HEK293 (cell line): ENCODE measurements at regions not wholly inside any gene's neighbourhood (a gene's known extent, or its start where the extent isn't known, plus 50 kb on each side); places are given as distances from the start of the nearest gene placed in this dataset.

ENCODE experiments used
- SP2 ChIP-seq: fragments of 450-650 bp; formaldehyde crosslinking; IDR thresholded peaks from 2 replicates; pipeline ENCODE4 v1.5.1; 2016; ENCODE audit warnings: missing biosample characterization, missing genetic modification characterization
- WT1 ChIP-seq: fragments of 450-650 bp; formaldehyde crosslinking; IDR thresholded peaks from 2 replicates; pipeline ENCODE4 v1.5.1; 2016; ENCODE audit warnings: missing biosample characterization, missing genetic modification characterization
- ZNF501 ChIP-seq: fragments of 450-650 bp; formaldehyde crosslinking; IDR thresholded peaks from 2 replicates; pipeline ENCODE4 v1.5.1; 2016; ENCODE audit warnings: missing biosample characterization, missing genetic modification characterization
- TF ChIP-seq, protein P1 (sequence below): fragments of 450-650 bp; formaldehyde crosslinking; IDR thresholded peaks from 2 replicates; pipeline ENCODE4 v1.5.1; 2016; ENCODE audit warnings: missing biosample characterization, missing genetic modification characterization
- TF ChIP-seq, protein P2 (sequence below): fragments of 450-650 bp; formaldehyde crosslinking; IDR thresholded peaks from 2 replicates; pipeline ENCODE4 v1.5.1; 2017; ENCODE audit warnings: missing biosample characterization, missing genetic modification characterization
- TF ChIP-seq, protein P3 (sequence below): fragments of 450-650 bp; formaldehyde crosslinking; IDR thresholded peaks from 2 replicates; pipeline ENCODE4 v1.5.1; 2016; ENCODE audit warnings: missing biosample characterization, missing genetic modification characterization
- TF ChIP-seq, protein P4 (sequence below): fragments of 450-650 bp; formaldehyde crosslinking; IDR thresholded peaks from 2 replicates; pipeline ENCODE4 v1.5.1; 2016; ENCODE audit warnings: missing biosample characterization, missing genetic modification characterization, low read depth

DNA sequence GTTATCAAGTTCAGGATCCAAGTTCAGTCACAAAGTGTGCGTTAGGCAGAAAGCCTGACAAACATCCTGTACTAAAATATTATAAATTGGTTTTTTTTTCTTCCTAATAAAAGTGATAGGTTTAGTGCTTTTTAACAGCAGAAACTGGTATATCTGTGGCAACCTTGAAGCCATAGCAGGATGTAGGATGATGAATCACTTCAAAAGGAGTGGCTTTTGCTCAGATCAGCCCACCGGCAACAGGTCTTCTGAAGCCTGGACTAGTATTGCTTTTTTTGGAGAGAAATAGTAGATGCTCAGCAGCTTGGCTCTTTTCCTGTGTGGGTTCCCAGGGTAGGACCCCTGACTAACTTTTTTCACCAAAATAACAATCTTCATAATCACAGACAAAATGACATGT is 190.8 kb downstream of the EPM2A start:
- TF ChIP-seq, protein P1, sequence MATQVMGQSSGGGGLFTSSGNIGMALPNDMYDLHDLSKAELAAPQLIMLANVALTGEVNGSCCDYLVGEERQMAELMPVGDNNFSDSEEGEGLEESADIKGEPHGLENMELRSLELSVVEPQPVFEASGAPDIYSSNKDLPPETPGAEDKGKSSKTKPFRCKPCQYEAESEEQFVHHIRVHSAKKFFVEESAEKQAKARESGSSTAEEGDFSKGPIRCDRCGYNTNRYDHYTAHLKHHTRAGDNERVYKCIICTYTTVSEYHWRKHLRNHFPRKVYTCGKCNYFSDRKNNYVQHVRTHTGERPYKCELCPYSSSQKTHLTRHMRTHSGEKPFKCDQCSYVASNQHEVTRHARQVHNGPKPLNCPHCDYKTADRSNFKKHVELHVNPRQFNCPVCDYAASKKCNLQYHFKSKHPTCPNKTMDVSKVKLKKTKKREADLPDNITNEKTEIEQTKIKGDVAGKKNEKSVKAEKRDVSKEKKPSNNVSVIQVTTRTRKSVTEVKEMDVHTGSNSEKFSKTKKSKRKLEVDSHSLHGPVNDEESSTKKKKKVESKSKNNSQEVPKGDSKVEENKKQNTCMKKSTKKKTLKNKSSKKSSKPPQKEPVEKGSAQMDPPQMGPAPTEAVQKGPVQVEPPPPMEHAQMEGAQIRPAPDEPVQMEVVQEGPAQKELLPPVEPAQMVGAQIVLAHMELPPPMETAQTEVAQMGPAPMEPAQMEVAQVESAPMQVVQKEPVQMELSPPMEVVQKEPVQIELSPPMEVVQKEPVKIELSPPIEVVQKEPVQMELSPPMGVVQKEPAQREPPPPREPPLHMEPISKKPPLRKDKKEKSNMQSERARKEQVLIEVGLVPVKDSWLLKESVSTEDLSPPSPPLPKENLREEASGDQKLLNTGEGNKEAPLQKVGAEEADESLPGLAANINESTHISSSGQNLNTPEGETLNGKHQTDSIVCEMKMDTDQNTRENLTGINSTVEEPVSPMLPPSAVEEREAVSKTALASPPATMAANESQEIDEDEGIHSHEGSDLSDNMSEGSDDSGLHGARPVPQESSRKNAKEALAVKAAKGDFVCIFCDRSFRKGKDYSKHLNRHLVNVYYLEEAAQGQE (tag by site-specific recombination), result no peak
- TF ChIP-seq, protein P2, sequence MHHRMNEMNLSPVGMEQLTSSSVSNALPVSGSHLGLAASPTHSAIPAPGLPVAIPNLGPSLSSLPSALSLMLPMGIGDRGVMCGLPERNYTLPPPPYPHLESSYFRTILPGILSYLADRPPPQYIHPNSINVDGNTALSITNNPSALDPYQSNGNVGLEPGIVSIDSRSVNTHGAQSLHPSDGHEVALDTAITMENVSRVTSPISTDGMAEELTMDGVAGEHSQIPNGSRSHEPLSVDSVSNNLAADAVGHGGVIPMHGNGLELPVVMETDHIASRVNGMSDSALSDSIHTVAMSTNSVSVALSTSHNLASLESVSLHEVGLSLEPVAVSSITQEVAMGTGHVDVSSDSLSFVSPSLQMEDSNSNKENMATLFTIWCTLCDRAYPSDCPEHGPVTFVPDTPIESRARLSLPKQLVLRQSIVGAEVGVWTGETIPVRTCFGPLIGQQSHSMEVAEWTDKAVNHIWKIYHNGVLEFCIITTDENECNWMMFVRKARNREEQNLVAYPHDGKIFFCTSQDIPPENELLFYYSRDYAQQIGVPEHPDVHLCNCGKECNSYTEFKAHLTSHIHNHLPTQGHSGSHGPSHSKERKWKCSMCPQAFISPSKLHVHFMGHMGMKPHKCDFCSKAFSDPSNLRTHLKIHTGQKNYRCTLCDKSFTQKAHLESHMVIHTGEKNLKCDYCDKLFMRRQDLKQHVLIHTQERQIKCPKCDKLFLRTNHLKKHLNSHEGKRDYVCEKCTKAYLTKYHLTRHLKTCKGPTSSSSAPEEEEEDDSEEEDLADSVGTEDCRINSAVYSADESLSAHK (tag by site-specific recombination), result no peak
- TF ChIP-seq WT1 (tag by site-specific recombination) (no peak), ZNF501 (no peak), SP2 (tag by site-specific recombination) (no peak)
- TF ChIP-seq, protein P3, sequence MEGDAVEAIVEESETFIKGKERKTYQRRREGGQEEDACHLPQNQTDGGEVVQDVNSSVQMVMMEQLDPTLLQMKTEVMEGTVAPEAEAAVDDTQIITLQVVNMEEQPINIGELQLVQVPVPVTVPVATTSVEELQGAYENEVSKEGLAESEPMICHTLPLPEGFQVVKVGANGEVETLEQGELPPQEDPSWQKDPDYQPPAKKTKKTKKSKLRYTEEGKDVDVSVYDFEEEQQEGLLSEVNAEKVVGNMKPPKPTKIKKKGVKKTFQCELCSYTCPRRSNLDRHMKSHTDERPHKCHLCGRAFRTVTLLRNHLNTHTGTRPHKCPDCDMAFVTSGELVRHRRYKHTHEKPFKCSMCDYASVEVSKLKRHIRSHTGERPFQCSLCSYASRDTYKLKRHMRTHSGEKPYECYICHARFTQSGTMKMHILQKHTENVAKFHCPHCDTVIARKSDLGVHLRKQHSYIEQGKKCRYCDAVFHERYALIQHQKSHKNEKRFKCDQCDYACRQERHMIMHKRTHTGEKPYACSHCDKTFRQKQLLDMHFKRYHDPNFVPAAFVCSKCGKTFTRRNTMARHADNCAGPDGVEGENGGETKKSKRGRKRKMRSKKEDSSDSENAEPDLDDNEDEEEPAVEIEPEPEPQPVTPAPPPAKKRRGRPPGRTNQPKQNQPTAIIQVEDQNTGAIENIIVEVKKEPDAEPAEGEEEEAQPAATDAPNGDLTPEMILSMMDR (tag by site-specific recombination), result no peak
- TF ChIP-seq, protein P4, sequence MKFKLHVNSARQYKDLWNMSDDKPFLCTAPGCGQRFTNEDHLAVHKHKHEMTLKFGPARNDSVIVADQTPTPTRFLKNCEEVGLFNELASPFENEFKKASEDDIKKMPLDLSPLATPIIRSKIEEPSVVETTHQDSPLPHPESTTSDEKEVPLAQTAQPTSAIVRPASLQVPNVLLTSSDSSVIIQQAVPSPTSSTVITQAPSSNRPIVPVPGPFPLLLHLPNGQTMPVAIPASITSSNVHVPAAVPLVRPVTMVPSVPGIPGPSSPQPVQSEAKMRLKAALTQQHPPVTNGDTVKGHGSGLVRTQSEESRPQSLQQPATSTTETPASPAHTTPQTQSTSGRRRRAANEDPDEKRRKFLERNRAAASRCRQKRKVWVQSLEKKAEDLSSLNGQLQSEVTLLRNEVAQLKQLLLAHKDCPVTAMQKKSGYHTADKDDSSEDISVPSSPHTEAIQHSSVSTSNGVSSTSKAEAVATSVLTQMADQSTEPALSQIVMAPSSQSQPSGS (tag by site-specific recombination), result no peak
